Parathyroid adenoma (tissue), 2 donors: ENCODE measurements at regions not wholly inside any gene's neighbourhood (a gene's known extent, or its start where the extent isn't known, plus 50 kb on each side); places are given as distances from the start of the nearest gene placed in this dataset.

Experiments used
- H2AFZ ChIP-seq: fragments of 300-600 bp; sonication (generic); one replicate; pipeline ENCODE4 v1.7.0; 2017; ENCODE audit warnings: antibody characterized with exemption, mild to moderate bottlenecking
- H3K27ac ChIP-seq: fragments of 300-600 bp; sonication (generic); one replicate; pipeline ENCODE4 v1.7.0; 2017
- H3K27me3 ChIP-seq: fragments of 300-600 bp; sonication (generic); one replicate; pipeline ENCODE4 v1.7.0; 2017; ENCODE audit warnings: low read length; ENCODE audit not compliant: control insufficient read depth, insufficient read depth
- H3K36me3 ChIP-seq: fragments of 300-600 bp; sonication (generic); one replicate; pipeline ENCODE4 v1.7.0; 2017; ENCODE audit warnings: low read length; ENCODE audit not compliant: control insufficient read depth, insufficient read depth
- H3K4me1 ChIP-seq: fragments of 300-600 bp; sonication (generic); one replicate; pipeline ENCODE4 v1.7.0; 2017; ENCODE audit warnings: control low read depth
- H3K4me2 ChIP-seq: fragments of 300-600 bp; sonication (generic); one replicate; pipeline ENCODE4 v1.7.0; 2017; ENCODE audit warnings: low read length
- H3K4me3 ChIP-seq: fragments of 300-600 bp; sonication (generic); one replicate; pipeline ENCODE4 v1.7.0; 2017; ENCODE audit warnings: low read depth, low read length
- H3K79me2 ChIP-seq: fragments of 300-600 bp; sonication (generic); one replicate; pipeline ENCODE4 v1.7.0; 2017; ENCODE audit warnings: control low read depth
- H3K9ac ChIP-seq: fragments of 300-600 bp; sonication (generic); one replicate; pipeline ENCODE4 v1.7.0; 2017; ENCODE audit warnings: mild to moderate bottlenecking
- H3K9me3 ChIP-seq: fragments of 300-600 bp; sonication (generic); one replicate; pipeline ENCODE4 v1.7.0; 2017; ENCODE audit warnings: low read length; ENCODE audit not compliant: control insufficient read depth
- CTCF ChIP-seq: fragments of 300-600 bp; sonication (generic); IDR thresholded peaks from one replicate; pipeline ENCODE4 v1.7.0; 2017; ENCODE audit warnings: antibody characterized with exemption, mild to moderate bottlenecking
- donor health status: primary hyperparathyroidism.

GRCh38 chr10:44850356-44850934 is 60.7 kb upstream of the TMEM72 start:
- no peak overlapping the region for H2AFZ ChIP-seq
- H3K27me3 ChIP-seq = peaks cover 6% of the 10 kb centered on the region
- no peaks in the 10 kb centered on the region for H3K4me1 ChIP-seq
- no peaks in the 10 kb centered on the region for H3K79me2 ChIP-seq
- no peaks in the 10 kb centered on the region for H3K9me3 ChIP-seq
- no peak overlapping the region for H3K27ac ChIP-seq
- H3K4me3 ChIP-seq = no peak overlapping the region
- no peak for TF ChIP-seq CTCF
- H3K9ac ChIP-seq = no peak overlapping the region
- no peaks in the 10 kb centered on the region for H3K36me3 ChIP-seq
- H3K4me2 ChIP-seq = no peak overlapping the region

GRCh38 chr10:44851413-44851812 is 59.7 kb upstream of the TMEM72 start:
- no peaks in the 10 kb centered on the region for H3K36me3 ChIP-seq
- no peaks in the 10 kb centered on the region for H3K79me2 ChIP-seq
- H3K9me3 ChIP-seq = no peaks in the 10 kb centered on the region
- H3K4me1 ChIP-seq = no peaks in the 10 kb centered on the region
- H3K27me3 ChIP-seq = peaks cover 6% of the 10 kb centered on the region
- TF ChIP-seq CTCF = no peak
- no peak overlapping the region for H2AFZ ChIP-seq
- no peak overlapping the region for H3K4me3 ChIP-seq
- H3K4me2 ChIP-seq = no peak overlapping the region
- H3K9ac ChIP-seq = no peak overlapping the region
- H3K27ac ChIP-seq = no peak overlapping the region

GRCh38 chr10:44851881-44852280 is 59.3 kb upstream of the TMEM72 start:
- Histone ChIP-seq H3K36me3 (no peaks in the 10 kb centered on the region), H3K27me3 (peaks cover 6% of the 10 kb centered on the region), H3K79me2 (no peaks in the 10 kb centered on the region), H3K9ac (no peak overlapping the region), H3K27ac (no peak overlapping the region), H3K9me3 (no peaks in the 10 kb centered on the region), H3K4me1 (no peaks in the 10 kb centered on the region), H2AFZ (no peak overlapping the region), H3K4me3 (no peak overlapping the region), H3K4me2 (no peak overlapping the region)
- no peak for TF ChIP-seq CTCF

- TF ChIP-seq CTCF = no peak
- Histone ChIP-seq H3K27ac (no peak overlapping the region), H3K4me1 (no peaks in the 10 kb centered on the region), H3K4me2 (no peak overlapping the region), H3K9me3 (no peaks in the 10 kb centered on the region), H3K9ac (no peak overlapping the region), H3K36me3 (no peaks in the 10 kb centered on the region), H2AFZ (no peak overlapping the region), H3K79me2 (no peaks in the 10 kb centered on the region), H3K4me3 (no peak overlapping the region), H3K27me3 (peaks cover 3% of the 10 kb centered on the region)
Observed at GRCh38 chr10:44853148-44853734, 57.9 kb upstream of the TMEM72 start.

- Histone ChIP-seq H3K4me3 (no peak overlapping the region), H3K27ac (no peak overlapping the region), H3K4me1 (no peaks in the 10 kb centered on the region), H3K9me3 (no peaks in the 10 kb centered on the region), H3K9ac (no peak overlapping the region), H3K4me2 (no peak overlapping the region), H2AFZ (no peak overlapping the region), H3K79me2 (no peaks in the 10 kb centered on the region), H3K36me3 (no peaks in the 10 kb centered on the region), H3K27me3 (peaks cover 3% of the 10 kb centered on the region)
- TF ChIP-seq CTCF = no peak
Observed at GRCh38 chr10:44853796-44854195, 57.3 kb upstream of the TMEM72 start.
